GM12873 (cell line): ENCODE measurements at regions not wholly inside any gene's neighbourhood (a gene's known extent, or its start where the extent isn't known, plus 50 kb on each side); places are given as distances from the start of the nearest gene placed in this dataset.

ENCODE experiments used
- TF ChIP-seq, protein P1 (sequence below): IDR thresholded peaks from 2 replicates; pipeline ENCODE4 v1.5.1; 2012; ENCODE audit warnings: low read depth, mild to moderate bottlenecking, moderate library complexity, low read length, control low read depth; ENCODE audit not compliant: insufficient read depth; ENCODE audit errors: missing control alignments

DNA sequence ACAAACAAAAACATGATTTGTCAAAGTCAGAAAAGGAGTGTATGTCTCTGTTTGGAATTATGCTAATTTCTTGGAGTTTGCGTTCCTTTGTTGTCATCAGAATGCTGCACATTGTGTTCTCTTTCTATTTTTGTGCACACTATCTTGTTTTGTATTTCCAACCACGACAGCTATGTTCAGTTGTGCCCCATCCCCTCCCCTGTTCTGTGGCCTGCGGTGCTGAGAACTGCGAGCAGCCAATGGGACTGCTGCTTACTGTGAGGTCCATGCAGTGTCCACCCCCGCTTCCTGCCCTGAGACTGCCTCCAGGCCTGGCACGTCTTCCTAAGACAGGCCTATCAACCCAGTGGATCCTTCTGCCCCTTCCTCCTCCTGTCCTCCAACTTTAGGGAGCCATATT lies 76.8 kb downstream of the PALM2AKAP2 start:
- TF ChIP-seq, protein P1, sequence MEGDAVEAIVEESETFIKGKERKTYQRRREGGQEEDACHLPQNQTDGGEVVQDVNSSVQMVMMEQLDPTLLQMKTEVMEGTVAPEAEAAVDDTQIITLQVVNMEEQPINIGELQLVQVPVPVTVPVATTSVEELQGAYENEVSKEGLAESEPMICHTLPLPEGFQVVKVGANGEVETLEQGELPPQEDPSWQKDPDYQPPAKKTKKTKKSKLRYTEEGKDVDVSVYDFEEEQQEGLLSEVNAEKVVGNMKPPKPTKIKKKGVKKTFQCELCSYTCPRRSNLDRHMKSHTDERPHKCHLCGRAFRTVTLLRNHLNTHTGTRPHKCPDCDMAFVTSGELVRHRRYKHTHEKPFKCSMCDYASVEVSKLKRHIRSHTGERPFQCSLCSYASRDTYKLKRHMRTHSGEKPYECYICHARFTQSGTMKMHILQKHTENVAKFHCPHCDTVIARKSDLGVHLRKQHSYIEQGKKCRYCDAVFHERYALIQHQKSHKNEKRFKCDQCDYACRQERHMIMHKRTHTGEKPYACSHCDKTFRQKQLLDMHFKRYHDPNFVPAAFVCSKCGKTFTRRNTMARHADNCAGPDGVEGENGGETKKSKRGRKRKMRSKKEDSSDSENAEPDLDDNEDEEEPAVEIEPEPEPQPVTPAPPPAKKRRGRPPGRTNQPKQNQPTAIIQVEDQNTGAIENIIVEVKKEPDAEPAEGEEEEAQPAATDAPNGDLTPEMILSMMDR, result no peak

DNA sequence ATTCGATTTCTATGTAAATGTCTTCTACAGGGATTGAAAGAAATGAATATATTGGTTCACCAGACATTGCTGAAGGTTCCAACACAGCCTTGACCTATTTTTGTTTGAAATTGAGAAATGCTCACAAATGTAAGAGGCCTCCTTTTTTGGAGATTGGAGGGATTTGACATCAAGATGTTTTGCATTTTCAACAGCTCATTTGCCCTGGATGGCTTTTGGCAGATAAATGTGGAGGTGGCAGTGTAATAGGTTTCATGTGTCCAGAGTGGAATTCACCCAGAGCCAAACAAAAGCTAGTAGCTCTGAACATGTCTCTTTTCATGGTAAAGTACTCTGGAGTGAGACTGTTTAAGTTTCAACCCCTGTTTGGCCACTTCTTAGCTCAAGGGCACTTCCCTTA lies 77.3 kb downstream of the PALM2AKAP2 start:
- TF ChIP-seq, protein P1, result no peak

DNA sequence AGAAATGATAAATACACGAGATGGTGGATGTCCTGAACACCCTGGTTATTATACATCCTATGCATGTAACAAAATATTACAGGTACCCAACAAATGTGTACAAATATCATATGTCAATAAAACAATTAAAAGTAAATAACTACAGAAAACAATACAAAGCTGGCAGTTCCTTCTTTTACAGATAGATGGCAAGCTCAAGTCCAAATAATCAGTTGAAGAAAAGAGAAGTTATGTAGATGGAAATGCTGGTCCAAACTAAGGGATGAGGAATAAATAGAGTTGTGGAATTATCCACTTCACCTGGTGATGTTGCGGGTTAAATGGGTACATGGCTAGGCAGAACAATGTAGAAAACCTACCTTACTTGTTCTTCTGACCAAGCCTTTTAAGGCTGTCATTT lies 79.4 kb downstream of the PALM2AKAP2 start:
- TF ChIP-seq, protein P1, result peak; percentile 3

DNA sequence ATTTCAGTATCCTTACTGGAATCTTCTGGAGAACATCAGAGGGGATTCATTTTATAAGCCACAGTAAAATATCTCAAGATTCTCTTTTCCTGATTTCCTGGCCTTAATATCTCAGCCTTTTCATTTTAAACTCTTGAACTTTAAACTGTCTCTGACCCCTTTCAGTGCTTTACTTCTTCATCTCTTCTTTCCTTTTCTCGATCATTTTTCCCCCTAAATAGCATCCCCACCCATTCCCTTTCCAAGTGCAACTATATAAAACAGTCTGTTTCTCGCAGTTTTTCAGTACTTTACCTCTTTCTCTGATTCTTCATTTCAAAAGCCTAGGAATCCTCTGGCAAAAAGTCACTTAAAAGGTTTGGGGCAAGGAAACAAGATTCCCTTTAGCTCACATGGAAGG lies 80.5 kb downstream of the PALM2AKAP2 start:
- TF ChIP-seq, protein P1, result no peak

DNA sequence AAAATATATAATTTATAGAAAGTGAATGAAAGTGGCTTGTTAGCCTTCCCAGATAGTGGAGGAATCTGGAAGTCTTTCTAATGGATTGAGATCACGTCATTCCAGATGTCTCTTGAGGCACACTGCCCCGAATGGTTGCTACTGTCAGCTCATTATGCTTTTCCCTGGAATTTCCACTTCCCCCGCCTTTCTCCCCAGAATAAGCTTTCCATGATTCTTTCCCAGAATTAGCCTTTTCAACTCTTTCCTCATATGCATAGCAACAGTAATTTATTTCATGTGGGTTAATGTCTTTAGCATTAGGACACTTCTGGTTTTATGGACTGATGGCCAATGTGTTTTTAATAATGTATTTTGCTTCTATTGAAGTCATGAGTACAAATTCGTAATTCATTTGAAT lies 81.5 kb downstream of the PALM2AKAP2 start:
- TF ChIP-seq, protein P1, result no peak

DNA sequence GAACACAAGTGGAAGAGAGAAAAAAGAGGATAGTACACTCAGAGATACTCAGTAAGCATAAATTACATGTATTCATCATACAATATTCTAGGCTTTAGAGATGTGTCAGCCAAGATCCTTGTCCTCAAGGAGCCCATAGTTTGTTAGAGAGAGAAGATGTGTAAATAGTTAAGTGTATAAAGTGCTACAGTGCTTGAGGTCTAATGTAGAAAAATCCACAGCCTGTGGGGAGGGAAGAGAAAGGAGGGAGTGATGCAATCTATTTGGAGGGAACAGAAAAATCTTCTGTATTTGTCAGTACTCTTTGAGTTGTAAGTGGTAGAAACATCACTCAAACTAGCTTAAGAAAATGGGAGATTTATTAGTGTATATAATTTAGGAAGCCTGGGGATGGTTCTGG lies 81.9 kb downstream of the PALM2AKAP2 start:
- TF ChIP-seq, protein P1, result no peak

DNA sequence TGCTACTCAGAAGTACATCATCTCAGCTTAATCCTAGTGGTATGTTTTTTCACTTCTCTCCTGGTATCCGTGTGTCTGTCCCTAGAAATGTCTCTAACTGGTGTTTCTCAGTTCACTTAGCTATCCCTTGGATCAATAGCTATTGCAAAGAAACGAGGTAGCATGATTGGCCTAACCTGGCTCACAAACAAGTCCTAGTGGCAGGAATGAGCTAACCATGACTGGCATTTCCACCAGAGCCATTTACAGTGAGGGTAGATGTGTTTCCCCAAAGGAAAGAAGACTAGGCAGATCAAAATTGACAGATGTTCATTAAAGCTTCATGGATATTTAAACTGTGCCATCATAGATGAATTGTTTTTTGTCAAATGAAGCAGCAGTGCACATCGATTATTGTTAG lies 82.5 kb downstream of the PALM2AKAP2 start:
- TF ChIP-seq, protein P1, result no peak
